ENCODE measurements at regions not wholly inside any gene's neighbourhood (a gene's known extent, or its start where the extent isn't known, plus 50 kb on each side); places are given as distances from the start of the nearest gene placed in this dataset.

- no peaks in the 10 kb centered on the region; the same call in 1 of the 2 replicates for H3K27me3 ChIP-seq (replicated peaks; ENCODE audit: control insufficient read depth, insufficient read depth, low read length)
- no peaks in the 10 kb centered on the region for H3K36me3 ChIP-seq (ENCODE audit: control insufficient read depth, insufficient read depth, low read length)
- H3K4me1 ChIP-seq = no peaks in the 10 kb centered on the region
- DNase-seq = no peak
- H3K27me3 Mint-ChIP-seq (ENCODE audit: insufficient read depth, unreplicated experiment) = peaks cover 4% of the 10 kb centered on the region
- POLR2A ChIA-PET = no interaction called here
- no peaks in the 10 kb centered on the region for H3K4me1 Mint-ChIP-seq (ENCODE audit: low read depth, unreplicated experiment)
- no TSS peak for BruUV-seq (replicated peaks)
- no peak overlapping the region for H3K4me3 Mint-ChIP-seq (ENCODE audit: unreplicated experiment)
- H3K36me3 Mint-ChIP-seq (ENCODE audit: insufficient read depth, unreplicated experiment) = no peaks in the 10 kb centered on the region
- no peak overlapping the region for H3K27ac Mint-ChIP-seq (ENCODE audit: unreplicated experiment)
- CTCF ChIA-PET = no interaction called here
- intact Hi-C loops (cut with micrococcal nuclease; ENCODE audit: unreplicated experiment) = no loop called here
- no peak overlapping the region for H3K4me3 ChIP-seq (ENCODE audit: low read depth, low read length)
- H3K9me3 Mint-ChIP-seq (ENCODE audit: unreplicated experiment) = no peaks in the 10 kb centered on the region
- TF ChIP-seq CTCF (IDR thresholded peaks at IDR 0.05; ENCODE audit: insufficient read depth in 1 of 2, low read depth in 1 of 2, low read length in 1 of 2, severe bottlenecking in 1 of 2, unreplicated experiment in 1 of 2) = no peak
- peaks cover 4% of the 10 kb centered on the region; the same call in 1 of the 2 replicates for H3K9me3 ChIP-seq
Observed at GRCh38 chr12:113751513-113751912, 214.6 kb downstream of the RBM19 start.

DNA sequence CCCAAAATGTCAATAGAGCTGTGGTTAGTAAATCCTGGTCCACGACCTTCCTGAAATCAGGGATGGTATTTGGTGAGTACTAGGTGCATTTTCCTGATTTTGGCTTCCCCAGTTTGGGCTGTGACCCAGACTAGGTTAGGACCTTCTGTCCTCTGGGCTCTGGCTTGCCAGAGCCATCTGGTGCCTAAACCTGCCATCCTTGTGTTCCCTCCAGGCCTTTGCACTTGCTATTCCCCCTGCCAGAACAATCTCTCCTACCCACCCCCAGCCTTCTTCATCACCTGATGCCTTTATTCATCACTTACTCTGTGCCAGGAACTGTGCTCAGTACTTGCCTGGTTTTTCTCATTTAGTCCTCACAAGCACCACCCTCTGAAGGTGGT lies 216.7 kb downstream of the RBM19 start:
- intact Hi-C loops (cut with micrococcal nuclease; ENCODE audit: unreplicated experiment) = no loop called here
- peaks cover 10% of the 10 kb centered on the region for H3K27me3 Mint-ChIP-seq (ENCODE audit: insufficient read depth, unreplicated experiment)

GRCh38 chr12:113748707-113749432 lies 217.3 kb downstream of the RBM19 start:
- TF ChIP-seq CTCF (IDR thresholded peaks at IDR 0.05; ENCODE audit: insufficient read depth in 1 of 2, low read depth in 1 of 2, low read length in 1 of 2, severe bottlenecking in 1 of 2, unreplicated experiment in 1 of 2) = no peak
- ChIA-PET CTCF (no interaction called here), POLR2A (interaction anchor here (0.6 kb wide), 1 partner anchor 308 kb away, joined by 3 read pairs; no protein-coding TSS in a partner anchor)
- Histone ChIP-seq H3K9me3 (peaks cover 4% of the 10 kb centered on the region; the same call in 1 of the 2 replicates), H3K27me3 (replicated peaks; ENCODE audit: control insufficient read depth, insufficient read depth, low read length) (no peaks in the 10 kb centered on the region; the same call in 1 of the 2 replicates), H3K4me1 (no peaks in the 10 kb centered on the region), H3K36me3 (ENCODE audit: control insufficient read depth, insufficient read depth, low read length) (no peaks in the 10 kb centered on the region), H3K4me3 (ENCODE audit: low read depth, low read length) (no peak overlapping the region)
- Mint-ChIP-seq H3K4me1 (ENCODE audit: low read depth, unreplicated experiment) (no peaks in the 10 kb centered on the region), H3K4me3 (ENCODE audit: unreplicated experiment) (no peak overlapping the region), H3K27me3 (ENCODE audit: insufficient read depth, unreplicated experiment) (peaks cover 10% of the 10 kb centered on the region), H3K27ac (ENCODE audit: unreplicated experiment) (no peak overlapping the region), H3K36me3 (ENCODE audit: insufficient read depth, unreplicated experiment) (no peaks in the 10 kb centered on the region), H3K9me3 (ENCODE audit: unreplicated experiment) (no peaks in the 10 kb centered on the region)
- no peak for DNase-seq
- BruUV-seq (replicated peaks) = no TSS peak
- intact Hi-C loops (cut with micrococcal nuclease; ENCODE audit: unreplicated experiment) = no loop called here

More for the DNA sequence above, 216.7 kb downstream of the RBM19 start:
- no peaks in the 10 kb centered on the region for H3K4me1 Mint-ChIP-seq (ENCODE audit: low read depth, unreplicated experiment)
- Histone ChIP-seq H3K4me3 (ENCODE audit: low read depth, low read length) (no peak overlapping the region), H3K9me3 (peaks cover 4% of the 10 kb centered on the region; the same call in 1 of the 2 replicates), H3K4me1 (no peaks in the 10 kb centered on the region), H3K27me3 (replicated peaks; ENCODE audit: control insufficient read depth, insufficient read depth, low read length) (no peaks in the 10 kb centered on the region; the same call in 1 of the 2 replicates), H3K36me3 (ENCODE audit: control insufficient read depth, insufficient read depth, low read length) (no peaks in the 10 kb centered on the region)
- H3K4me3 Mint-ChIP-seq (ENCODE audit: unreplicated experiment) = no peak overlapping the region
- DNase-seq = no peak
- POLR2A ChIA-PET = interaction anchor here (0.6 kb wide), 1 partner anchor 308 kb away, joined by 3 read pairs; no protein-coding TSS in a partner anchor
- no peaks in the 10 kb centered on the region for H3K36me3 Mint-ChIP-seq (ENCODE audit: insufficient read depth, unreplicated experiment)
- BruUV-seq (replicated peaks) = no TSS peak
- no peak for TF ChIP-seq CTCF (IDR thresholded peaks at IDR 0.05; ENCODE audit: insufficient read depth in 1 of 2, low read depth in 1 of 2, low read length in 1 of 2, severe bottlenecking in 1 of 2, unreplicated experiment in 1 of 2)
- H3K27ac Mint-ChIP-seq (ENCODE audit: unreplicated experiment) = no peak overlapping the region
- CTCF ChIA-PET = no interaction called here
- no peaks in the 10 kb centered on the region for H3K9me3 Mint-ChIP-seq (ENCODE audit: unreplicated experiment)

Data from Caco-2 (cell line).